Amygdala (tissue), 56 donors: ENCODE measurements at regions not wholly inside any gene's neighbourhood (a gene's known extent, or its start where the extent isn't known, plus 50 kb on each side); places are given as distances from the start of the nearest gene placed in this dataset.

ENCODE experiments used
- DNase-seq, 56 donors: peaks; one replicate each; lab custom pipeline; 2025; lab: John Stamatoyannopoulos, UW

GRCh38 chr4:79495447-79495846, 87.4 kb upstream of the GK2 start:
- DNase-seq: no peak

GRCh38 chr4:79492148-79492547, 84.1 kb upstream of the GK2 start:
- DNase-seq: no peak

DNA sequence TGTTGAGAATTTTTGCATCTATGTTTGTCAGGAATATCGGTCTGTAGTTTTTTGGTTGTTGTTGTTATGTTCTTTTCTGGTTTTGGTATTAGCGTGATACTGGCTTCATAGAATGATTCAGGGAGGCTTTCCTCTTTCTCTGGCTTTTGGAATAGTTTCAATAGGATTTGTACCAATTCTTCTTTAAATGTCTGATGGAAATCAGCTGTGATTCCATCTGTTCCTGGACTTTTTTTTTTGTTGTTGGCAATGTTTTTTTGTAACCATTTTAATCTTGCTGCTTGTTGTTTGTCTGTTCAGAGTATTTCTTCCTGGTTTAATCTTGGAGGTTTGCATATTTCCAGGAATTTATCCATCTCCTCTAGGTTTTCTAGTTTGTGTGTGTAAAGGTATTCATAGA, 81.5 kb upstream of the GK2 start:
- no peak for DNase-seq

- DNase-seq: no peak
Observed at GRCh38 chr4:79476196-79476595, 68.2 kb upstream of the GK2 start.

GRCh38 chr4:79473439-79473724, 65.4 kb upstream of the GK2 start:
- DNase-seq: no peak

DNA sequence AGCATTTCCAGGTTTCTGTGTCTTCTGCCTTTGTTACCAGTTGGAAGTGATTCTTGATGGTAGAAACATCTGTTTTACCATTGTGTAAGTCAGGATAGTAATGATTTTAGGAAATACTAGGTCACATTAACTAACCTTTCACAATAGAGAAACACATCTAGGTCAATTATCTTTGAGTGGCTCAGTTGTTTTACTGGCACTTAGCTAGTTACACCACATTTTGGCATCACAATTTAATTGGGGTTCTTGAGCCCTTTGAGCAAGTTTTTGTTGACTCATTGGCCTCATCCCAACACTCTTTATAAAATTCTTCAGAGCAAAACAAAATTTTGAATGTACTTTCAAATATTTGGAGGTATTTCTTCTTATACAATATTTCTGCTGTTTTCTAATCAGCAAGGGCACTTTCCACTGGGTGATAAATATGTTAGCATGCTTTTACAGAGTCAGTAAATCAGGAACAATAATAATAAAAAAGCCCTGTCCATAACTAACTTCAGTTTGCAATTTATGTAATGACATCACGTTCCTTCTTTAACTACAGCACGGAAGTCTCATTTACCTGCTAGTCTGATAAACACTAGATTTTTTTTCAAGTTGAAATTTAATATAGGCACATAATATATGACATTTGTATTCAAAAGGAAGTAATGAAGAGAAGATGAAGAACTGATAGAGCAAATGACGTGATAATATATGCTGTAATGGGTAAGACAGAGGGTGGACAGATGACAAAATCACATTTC, 64.8 kb upstream of the GK2 start:
- DNase-seq: no peak

GRCh38 chr4:79472036-79472435, 64.0 kb upstream of the GK2 start:
- no peak for DNase-seq

DNA sequence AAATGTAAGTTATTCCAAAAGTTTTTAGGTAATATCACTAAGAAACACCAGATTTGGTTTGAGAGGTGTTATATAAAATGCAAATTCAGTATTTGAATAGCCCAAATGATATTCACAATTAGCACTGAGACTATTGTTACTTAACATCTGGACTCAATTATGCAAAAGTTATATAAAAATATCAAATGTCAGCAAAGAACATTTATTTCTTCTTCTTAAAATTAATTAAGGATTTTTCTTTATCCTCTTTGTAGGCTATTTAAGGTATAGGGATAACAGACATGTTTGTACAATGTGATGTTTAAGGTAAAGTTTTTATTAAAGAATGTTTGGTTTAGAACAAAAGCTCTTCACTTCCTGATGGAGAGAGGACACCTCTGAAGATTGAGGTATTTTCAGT, 63.3 kb upstream of the GK2 start:
- no peak for DNase-seq

GRCh38 chr4:79467246-79467932, 59.4 kb upstream of the GK2 start:
- no peak for DNase-seq

- no peak for DNase-seq
Observed at GRCh38 chr4:79466621-79467020, 58.6 kb upstream of the GK2 start.
